Activated T-helper 2 cell treated with anti-CD3 and anti-CD28 coated beads, Interferon-gamma antibody, Interleukin-2, Interleukin-4, amounts not matched to agents 10 μg/mL and 5 μg/mL and 100 μg/mL, durations not matched to agents 14 hours and 24 hours and 36 hours (primary cell): ENCODE measurements at regions not wholly inside any gene's neighbourhood (a gene's known extent, or its start where the extent isn't known, plus 50 kb on each side); places are given as distances from the start of the nearest gene placed in this dataset.

Experiments
- DNase-seq: peaks from one replicate; pipeline ENCODE4 v3.0.0; 2021; ENCODE audit warnings: low spot score
- H3K27ac Mint-ChIP-seq: one replicate; pipeline ENCODE4 v1.8.0; 2021; ENCODE audit warnings: mixed read lengths
- H3K27me3 Mint-ChIP-seq: one replicate; pipeline ENCODE4 v1.8.0; 2021; ENCODE audit warnings: low read depth, mixed read lengths
- H3K36me3 Mint-ChIP-seq: one replicate; pipeline ENCODE4 v1.8.0; 2021; ENCODE audit warnings: low read depth, mixed read lengths
- H3K4me1 Mint-ChIP-seq: one replicate; pipeline ENCODE4 v1.8.0; 2021; ENCODE audit warnings: low read depth, mixed read lengths
- H3K4me3 Mint-ChIP-seq: one replicate; pipeline ENCODE4 v1.8.0; 2021; ENCODE audit warnings: low read depth, mild to moderate bottlenecking, moderate library complexity, mixed read lengths
- H3K9me3 Mint-ChIP-seq: one replicate; pipeline ENCODE4 v1.8.0; 2021; ENCODE audit warnings: mixed read lengths
- intact Hi-C: fragments of 100-400 bp; cut with micrococcal nuclease; formaldehyde crosslinking; loops from one replicate; pipeline ENCODE4 v1.15.1; 2023

DNA sequence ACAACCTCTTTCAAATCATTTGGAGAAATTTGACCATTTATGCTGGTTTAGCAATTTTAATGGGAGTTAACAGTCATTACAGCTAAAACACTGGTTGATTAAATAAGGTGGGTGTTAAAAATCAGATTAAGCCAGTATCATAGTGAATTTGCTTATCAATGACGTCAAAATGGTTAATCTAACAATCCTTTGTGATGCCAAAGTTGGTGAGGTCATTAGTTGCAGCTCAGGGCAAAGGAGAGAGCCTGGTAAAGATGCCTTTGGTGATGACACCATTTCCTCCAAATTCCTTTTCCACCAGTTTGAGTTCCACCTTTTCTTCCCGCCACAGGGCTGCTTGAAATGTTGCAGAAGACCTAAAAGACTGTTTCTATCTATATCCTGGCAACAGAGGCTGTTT, 757.1 kb upstream of the PIK3C3 start:
- no peak for DNase-seq
- Mint-ChIP-seq H3K27me3 (no peaks in the 10 kb centered on the region), H3K4me1 (no peaks in the 10 kb centered on the region), H3K27ac (no peak overlapping the region), H3K4me3 (no peak overlapping the region), H3K9me3 (peaks cover 16% of the 10 kb centered on the region), H3K36me3 (no peaks in the 10 kb centered on the region)
- intact Hi-C loops = no loop called here

- H3K4me1 Mint-ChIP-seq = no peaks in the 10 kb centered on the region
- DNase-seq = no peak
- no peaks in the 10 kb centered on the region for H3K27me3 Mint-ChIP-seq
- no peak overlapping the region for H3K27ac Mint-ChIP-seq
- no peaks in the 10 kb centered on the region for H3K36me3 Mint-ChIP-seq
- peaks cover 12% of the 10 kb centered on the region for H3K9me3 Mint-ChIP-seq
- no peak overlapping the region for H3K4me3 Mint-ChIP-seq
- intact Hi-C loops = no loop called here
Measured at GRCh38 chr18:41170346-41170745, 784.7 kb upstream of the PIK3C3 start.

- H3K36me3 Mint-ChIP-seq = no peaks in the 10 kb centered on the region
- intact Hi-C loops = no loop called here
- H3K27ac Mint-ChIP-seq = no peak overlapping the region
- H3K4me3 Mint-ChIP-seq = no peak overlapping the region
- peaks cover 25% of the 10 kb centered on the region for H3K9me3 Mint-ChIP-seq
- no peak for DNase-seq
- no peaks in the 10 kb centered on the region for H3K4me1 Mint-ChIP-seq
- no peaks in the 10 kb centered on the region for H3K27me3 Mint-ChIP-seq
Measured at GRCh38 chr18:41165625-41166024, 789.4 kb upstream of the PIK3C3 start.

- peaks cover 25% of the 10 kb centered on the region for H3K9me3 Mint-ChIP-seq
- no peak overlapping the region for H3K27ac Mint-ChIP-seq
- no peaks in the 10 kb centered on the region for H3K36me3 Mint-ChIP-seq
- H3K4me1 Mint-ChIP-seq = no peaks in the 10 kb centered on the region
- intact Hi-C loops = no loop called here
- DNase-seq = no peak
- no peak overlapping the region for H3K4me3 Mint-ChIP-seq
- H3K27me3 Mint-ChIP-seq = no peaks in the 10 kb centered on the region
Measured at GRCh38 chr18:41162781-41163180, 792.3 kb upstream of the PIK3C3 start.

- Mint-ChIP-seq H3K4me3 (no peak overlapping the region), H3K9me3 (peaks cover 25% of the 10 kb centered on the region)
Measured at GRCh38 chr18:41162191-41162590, 792.8 kb upstream of the PIK3C3 start.

DNA sequence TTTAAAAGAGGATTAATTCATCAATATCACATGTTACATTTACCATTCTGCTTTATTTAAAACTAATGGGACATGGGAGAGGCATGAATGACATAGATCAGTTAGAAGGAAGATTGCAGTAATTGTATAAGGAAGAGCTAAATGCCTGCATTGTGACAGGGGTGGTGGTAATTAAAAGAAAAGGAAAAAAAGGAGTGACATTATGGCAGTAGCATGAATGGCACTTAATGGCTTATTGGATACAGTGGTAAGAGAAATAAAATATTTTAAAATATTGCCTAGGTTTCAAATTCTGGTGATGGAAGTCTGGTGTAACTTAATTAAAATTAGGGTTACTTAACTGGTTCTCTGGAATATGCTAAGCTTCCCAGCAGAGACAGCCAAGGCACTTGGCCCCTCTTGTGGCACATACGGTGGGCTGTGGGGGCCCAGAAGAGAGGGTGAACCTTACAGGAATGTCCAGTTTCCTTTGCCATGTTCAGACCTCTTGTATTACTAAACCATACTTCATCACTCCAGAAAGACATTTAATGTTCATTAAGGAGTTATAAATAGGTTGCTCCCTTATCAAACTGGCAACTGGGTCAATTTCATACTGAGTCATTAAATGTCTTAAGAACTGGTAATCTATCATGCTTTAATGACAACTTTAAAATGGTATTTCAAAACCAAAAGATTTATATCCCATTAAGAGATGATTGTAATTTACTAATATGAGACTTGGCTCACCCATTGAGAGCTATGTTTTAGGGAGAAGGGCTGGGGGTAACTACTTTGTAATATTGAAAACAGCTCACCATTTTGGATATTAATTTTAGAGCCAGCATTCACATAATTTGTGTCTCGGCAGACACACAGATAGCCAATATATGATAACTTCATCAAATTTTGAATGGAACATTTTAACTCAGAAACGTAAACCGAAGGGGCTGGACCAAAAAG, 798.9 kb upstream of the PIK3C3 start:
- no peaks in the 10 kb centered on the region for H3K4me1 Mint-ChIP-seq
- intact Hi-C loops = no loop called here
- no peaks in the 10 kb centered on the region for H3K27me3 Mint-ChIP-seq
- no peaks in the 10 kb centered on the region for H3K36me3 Mint-ChIP-seq
- H3K9me3 Mint-ChIP-seq = peaks cover 12% of the 10 kb centered on the region
- no peak overlapping the region for H3K27ac Mint-ChIP-seq
- no peak overlapping the region for H3K4me3 Mint-ChIP-seq
- DNase-seq = no peak

More at GRCh38 chr18:41162191-41162590, 792.8 kb upstream of the PIK3C3 start:
- intact Hi-C loops = no loop called here
- Mint-ChIP-seq H3K4me1 (no peaks in the 10 kb centered on the region), H3K27ac (no peak overlapping the region), H3K27me3 (no peaks in the 10 kb centered on the region), H3K36me3 (no peaks in the 10 kb centered on the region)
- DNase-seq = no peak

DNA sequence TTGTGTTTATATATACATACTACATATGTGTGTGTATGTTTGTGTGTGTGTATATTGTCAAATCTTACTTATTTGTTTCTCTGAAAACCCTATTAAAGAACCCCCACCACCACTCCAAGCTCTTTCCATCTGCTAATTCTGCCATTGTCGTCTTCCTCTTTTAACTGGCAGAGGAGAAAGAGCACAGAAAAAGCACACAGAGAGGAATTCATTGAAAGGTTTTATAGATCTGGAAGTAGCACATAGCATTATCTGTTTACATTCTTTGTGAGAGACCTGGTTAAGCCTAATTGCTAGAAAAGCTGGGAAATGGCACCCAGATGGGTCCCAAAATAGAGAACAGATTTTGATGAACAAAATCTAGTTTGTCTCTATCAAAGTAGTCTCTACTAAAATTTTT, 800.0 kb upstream of the PIK3C3 start:
- Mint-ChIP-seq H3K27ac (no peak overlapping the region), H3K4me3 (no peak overlapping the region), H3K27me3 (no peaks in the 10 kb centered on the region), H3K9me3 (peaks cover 15% of the 10 kb centered on the region), H3K36me3 (no peaks in the 10 kb centered on the region), H3K4me1 (no peaks in the 10 kb centered on the region)
- intact Hi-C loops = no loop called here
- no peak for DNase-seq

- intact Hi-C loops = no loop called here
- Mint-ChIP-seq H3K4me1 (no peaks in the 10 kb centered on the region), H3K27ac (no peak overlapping the region), H3K4me3 (no peak overlapping the region), H3K27me3 (no peaks in the 10 kb centered on the region), H3K36me3 (no peaks in the 10 kb centered on the region), H3K9me3 (peaks cover 20% of the 10 kb centered on the region)
- no peak for DNase-seq
Measured at GRCh38 chr18:41153871-41154270, 801.2 kb upstream of the PIK3C3 start.

- intact Hi-C loops = no loop called here
- DNase-seq = no peak
- Mint-ChIP-seq H3K36me3 (no peaks in the 10 kb centered on the region), H3K4me3 (no peak overlapping the region), H3K9me3 (peaks cover 21% of the 10 kb centered on the region), H3K27me3 (no peaks in the 10 kb centered on the region), H3K27ac (no peak overlapping the region), H3K4me1 (no peaks in the 10 kb centered on the region)
Measured at GRCh38 chr18:41150316-41150715, 804.7 kb upstream of the PIK3C3 start.

DNA sequence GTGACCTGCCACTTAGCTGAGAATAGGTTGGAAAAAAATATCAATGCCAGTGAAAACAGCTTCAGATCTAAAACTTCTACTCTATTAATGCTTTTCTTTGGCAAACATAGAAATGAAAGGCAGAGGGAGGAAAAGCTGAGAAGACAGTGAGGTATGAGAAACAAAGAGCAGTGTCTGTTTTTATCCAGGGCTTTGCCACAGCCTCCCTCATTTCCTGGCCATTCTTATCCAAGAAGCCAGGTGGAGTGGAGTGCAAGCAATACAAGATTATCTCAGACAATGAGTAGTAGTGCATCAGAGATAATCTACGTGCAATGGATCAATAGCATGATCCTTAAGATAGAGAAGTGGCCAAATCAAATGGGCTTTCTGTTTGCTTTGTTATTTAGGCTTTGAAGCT, 808.7 kb upstream of the PIK3C3 start:
- Mint-ChIP-seq H3K27me3 (no peaks in the 10 kb centered on the region), H3K27ac (no peak overlapping the region), H3K9me3 (peaks cover 37% of the 10 kb centered on the region), H3K36me3 (no peaks in the 10 kb centered on the region), H3K4me1 (no peaks in the 10 kb centered on the region), H3K4me3 (no peak overlapping the region)
- intact Hi-C loops = no loop called here
- no peak for DNase-seq

GRCh38 chr18:41145516-41145915, 809.5 kb upstream of the PIK3C3 start:
- no peaks in the 10 kb centered on the region for H3K27me3 Mint-ChIP-seq
- H3K9me3 Mint-ChIP-seq = peaks cover 40% of the 10 kb centered on the region
- no peaks in the 10 kb centered on the region for H3K4me1 Mint-ChIP-seq
- H3K4me3 Mint-ChIP-seq = no peak overlapping the region
- no peak overlapping the region for H3K27ac Mint-ChIP-seq
- intact Hi-C loops = no loop called here
- no peaks in the 10 kb centered on the region for H3K36me3 Mint-ChIP-seq
- DNase-seq = no peak

DNA sequence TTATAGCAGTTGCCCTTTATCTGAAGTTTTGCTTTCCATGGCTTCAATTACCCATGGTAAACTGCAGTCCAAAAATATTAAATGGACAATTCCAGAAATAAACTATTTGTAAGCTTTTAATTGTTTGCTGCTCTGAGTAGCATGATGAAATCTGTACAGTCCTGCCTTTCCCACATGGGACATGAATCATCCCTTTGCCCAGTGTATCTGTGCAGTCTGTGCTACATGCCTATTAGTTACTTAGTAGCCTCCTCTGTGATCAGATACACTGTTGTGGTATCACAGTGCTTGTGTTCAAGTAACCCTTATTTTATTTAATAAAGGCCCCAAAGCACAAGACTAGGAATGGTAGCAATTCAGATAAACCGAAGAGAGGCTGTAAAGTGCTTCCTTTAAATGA, 810.6 kb upstream of the PIK3C3 start:
- intact Hi-C loops = no loop called here

GRCh38 chr18:41140506-41140905, 814.5 kb upstream of the PIK3C3 start:
- Mint-ChIP-seq H3K27ac (no peak overlapping the region), H3K27me3 (no peaks in the 10 kb centered on the region)

More for the DNA sequence above, 810.6 kb upstream of the PIK3C3 start:
- no peak for DNase-seq
- no peaks in the 10 kb centered on the region for H3K36me3 Mint-ChIP-seq
- H3K27ac Mint-ChIP-seq = no peak overlapping the region
- no peaks in the 10 kb centered on the region for H3K4me1 Mint-ChIP-seq
- H3K4me3 Mint-ChIP-seq = no peak overlapping the region
- H3K9me3 Mint-ChIP-seq = peaks cover 36% of the 10 kb centered on the region
- no peaks in the 10 kb centered on the region for H3K27me3 Mint-ChIP-seq

More at GRCh38 chr18:41140506-41140905, 814.5 kb upstream of the PIK3C3 start:
- no peaks in the 10 kb centered on the region for H3K4me1 Mint-ChIP-seq
- DNase-seq = no peak
- no peak overlapping the region for H3K4me3 Mint-ChIP-seq
- H3K9me3 Mint-ChIP-seq = peaks cover 37% of the 10 kb centered on the region
- H3K36me3 Mint-ChIP-seq = no peaks in the 10 kb centered on the region
- intact Hi-C loops = no loop called here
